ENCODE measurements at regions not wholly inside any gene's neighbourhood (a gene's known extent, or its start where the extent isn't known, plus 50 kb on each side); places are given as distances from the start of the nearest gene placed in this dataset.
"Not testable (repeated sequence)": the region's sequence is repeated elsewhere in the genome, so short reads cannot be mapped to it uniquely, and the experiment has no call there.

DNA sequence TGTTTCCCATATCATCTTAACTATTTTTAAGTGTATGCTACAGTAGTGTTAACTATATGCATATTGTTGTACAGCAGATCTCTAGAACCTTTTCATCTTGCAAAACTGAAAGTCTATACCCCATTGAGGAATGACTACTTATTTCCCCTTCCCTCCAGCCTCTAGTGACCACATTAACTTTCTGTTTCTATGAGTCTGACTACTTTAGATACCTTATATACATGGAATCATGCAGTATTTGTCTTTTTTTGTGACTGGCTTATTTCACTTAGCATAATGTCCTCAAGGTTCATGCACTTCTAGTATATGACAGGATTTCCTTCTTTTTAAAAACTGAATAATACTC is 96.5 kb upstream of the BTG3 start:
- no peaks in the 10 kb centered on the region for H3K36me3 ChIP-seq (ENCODE audit: control insufficient read depth, insufficient read depth, low read length)
- H3K9me3 ChIP-seq (ENCODE audit: control insufficient read depth, low read length) = no peaks in the 10 kb centered on the region
- no peak overlapping the region for H3K9ac ChIP-seq (ENCODE audit: low read length)
- no peak overlapping the region for H3K4me3 ChIP-seq (ENCODE audit: low read length)
- H3K27me3 ChIP-seq (ENCODE audit: control insufficient read depth, insufficient read depth, low read length) = no peaks in the 10 kb centered on the region
- no peaks in the 10 kb centered on the region for H3K4me1 ChIP-seq (ENCODE audit: control insufficient read depth, insufficient read depth, low read length)

DNA sequence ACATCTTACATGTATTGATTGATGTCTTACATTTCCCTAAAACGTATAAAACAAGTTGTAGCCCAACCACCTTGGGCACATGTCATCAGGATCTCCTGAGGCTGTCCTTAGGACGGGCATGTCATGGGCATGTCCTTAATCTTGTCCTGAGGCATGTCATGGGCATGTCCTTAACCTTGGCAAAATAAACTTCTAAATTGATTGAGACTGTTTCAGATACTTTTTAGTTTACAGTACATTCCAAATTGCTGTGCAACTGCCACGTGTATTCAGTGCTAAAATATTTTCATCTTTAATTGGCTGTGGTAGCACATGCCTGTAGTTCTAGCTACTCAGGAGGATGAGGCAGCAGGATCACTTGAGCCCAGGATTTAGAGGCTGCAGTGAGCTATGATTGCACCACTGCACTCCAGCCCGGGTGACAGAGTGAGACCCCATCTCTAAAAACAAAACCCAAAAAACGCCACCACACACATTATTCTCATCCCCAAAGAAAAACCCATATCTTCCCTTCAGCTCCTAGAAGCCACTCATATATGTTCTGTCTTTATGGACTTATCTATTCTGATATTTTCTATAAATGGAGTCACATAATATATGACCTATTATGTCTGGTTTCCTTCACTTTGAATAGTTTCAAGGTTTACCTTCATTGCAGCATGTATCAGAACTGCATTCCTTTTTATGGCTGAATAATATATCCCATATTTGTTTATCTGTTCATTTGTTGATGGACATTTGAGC is 96.0 kb upstream of the BTG3 start:
- H3K27me3 ChIP-seq (ENCODE audit: control insufficient read depth, insufficient read depth, low read length) = no peaks in the 10 kb centered on the region
- H3K9ac ChIP-seq (ENCODE audit: low read length) = no peak overlapping the region
- no peaks in the 10 kb centered on the region for H3K4me1 ChIP-seq (ENCODE audit: control insufficient read depth, insufficient read depth, low read length)
- no peaks in the 10 kb centered on the region for H3K9me3 ChIP-seq (ENCODE audit: control insufficient read depth, low read length)
- no peak overlapping the region for H3K4me3 ChIP-seq (ENCODE audit: low read length)
- no peaks in the 10 kb centered on the region for H3K36me3 ChIP-seq (ENCODE audit: control insufficient read depth, insufficient read depth, low read length)

DNA sequence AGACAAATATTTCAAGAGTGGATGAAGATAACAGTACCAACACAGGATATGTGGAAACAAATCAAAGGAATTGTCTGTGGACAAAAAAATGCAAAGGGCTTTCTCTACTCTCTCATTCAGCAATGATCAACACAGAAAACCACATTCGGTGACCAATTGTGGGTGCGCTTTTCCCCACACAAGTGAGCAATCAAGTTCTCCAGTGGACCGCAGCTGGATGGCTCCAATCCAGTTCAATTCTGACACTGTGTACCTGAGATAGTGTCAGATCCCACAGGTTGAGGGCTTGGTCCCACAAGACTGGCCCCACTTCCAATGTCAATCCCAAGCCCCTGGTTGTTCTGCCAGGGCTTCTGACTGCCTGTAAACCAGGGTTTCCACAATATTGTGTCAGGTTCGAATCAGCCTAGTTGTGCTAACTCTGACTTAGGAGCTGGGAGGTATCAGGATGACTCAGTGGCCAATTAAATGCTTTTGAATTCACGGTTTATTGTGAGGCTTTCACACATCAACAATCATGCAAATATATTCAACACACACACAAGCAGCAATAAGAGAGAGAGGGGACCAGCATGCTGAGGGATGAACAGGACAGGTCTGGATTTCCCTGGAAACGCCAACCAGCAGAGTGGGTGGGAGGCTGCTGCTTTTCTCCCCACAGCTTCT is 87.0 kb upstream of the BTG3 start:
- Histone ChIP-seq H3K9me3 (ENCODE audit: control insufficient read depth, low read length) (no peaks in the 10 kb centered on the region), H3K9ac (ENCODE audit: low read length) (no peak overlapping the region), H3K4me3 (ENCODE audit: low read length) (no peak overlapping the region), H3K27me3 (ENCODE audit: control insufficient read depth, insufficient read depth, low read length) (no peaks in the 10 kb centered on the region), H3K36me3 (ENCODE audit: control insufficient read depth, insufficient read depth, low read length) (no peaks in the 10 kb centered on the region), H3K4me1 (ENCODE audit: control insufficient read depth, insufficient read depth, low read length) (no peaks in the 10 kb centered on the region)

DNA sequence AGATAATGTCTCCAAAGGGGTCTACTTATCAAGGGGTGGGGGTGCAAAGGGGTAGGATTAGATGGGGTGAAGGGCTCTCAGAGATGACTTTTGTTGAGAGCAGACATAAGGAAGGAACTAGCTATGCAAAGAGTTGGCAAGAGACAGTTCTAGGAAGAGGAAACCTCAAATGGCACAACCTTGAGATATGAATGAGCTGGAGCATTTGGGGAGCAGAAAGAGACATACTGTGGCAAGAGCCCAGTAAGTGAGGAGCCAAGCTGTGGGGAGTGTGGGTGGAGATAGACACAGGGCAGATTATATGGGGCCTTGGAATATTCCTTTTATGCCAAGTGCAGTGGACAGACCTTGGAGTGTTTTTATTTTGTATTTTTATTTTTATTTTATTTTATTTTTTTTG is 84.8 kb upstream of the BTG3 start:
- H3K9ac ChIP-seq (ENCODE audit: low read length) = no peak overlapping the region
- H3K4me3 ChIP-seq (ENCODE audit: low read length) = no peak overlapping the region
- no peaks in the 10 kb centered on the region for H3K36me3 ChIP-seq (ENCODE audit: control insufficient read depth, insufficient read depth, low read length)
- H3K4me1 ChIP-seq (ENCODE audit: control insufficient read depth, insufficient read depth, low read length) = no peaks in the 10 kb centered on the region
- no peaks in the 10 kb centered on the region for H3K27me3 ChIP-seq (ENCODE audit: control insufficient read depth, insufficient read depth, low read length)
- no peaks in the 10 kb centered on the region for H3K9me3 ChIP-seq (ENCODE audit: control insufficient read depth, low read length)

DNA sequence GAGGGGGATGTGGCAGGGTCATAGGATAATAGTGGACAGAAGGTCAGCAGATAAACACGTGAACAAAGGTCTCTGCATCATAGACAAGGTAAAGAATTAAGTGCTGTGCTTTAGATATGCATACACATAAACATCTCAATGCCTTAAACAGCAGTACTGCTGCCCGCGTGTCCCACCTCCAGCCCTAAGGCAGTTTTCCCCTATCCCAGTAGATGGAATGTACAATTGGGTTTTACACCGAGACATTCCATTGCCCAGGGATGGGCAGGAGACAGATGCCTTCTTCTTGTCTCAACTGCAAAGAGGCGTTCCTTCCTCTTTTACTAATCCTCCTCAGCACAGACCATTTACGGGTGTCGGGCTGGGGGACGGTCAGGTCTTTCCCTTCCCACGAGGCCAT is 81.7 kb upstream of the BTG3 start:
- not testable (repeated sequence) for H3K4me3 ChIP-seq (ENCODE audit: low read length); H3K9ac ChIP-seq (ENCODE audit: low read length); H3K27me3 ChIP-seq (ENCODE audit: control insufficient read depth, insufficient read depth, low read length); H3K36me3 ChIP-seq (ENCODE audit: control insufficient read depth, insufficient read depth, low read length); H3K9me3 ChIP-seq (ENCODE audit: control insufficient read depth, low read length)
- peaks cover 15% of the 10 kb centered on the region for H3K4me1 ChIP-seq (ENCODE audit: control insufficient read depth, insufficient read depth, low read length)

DNA sequence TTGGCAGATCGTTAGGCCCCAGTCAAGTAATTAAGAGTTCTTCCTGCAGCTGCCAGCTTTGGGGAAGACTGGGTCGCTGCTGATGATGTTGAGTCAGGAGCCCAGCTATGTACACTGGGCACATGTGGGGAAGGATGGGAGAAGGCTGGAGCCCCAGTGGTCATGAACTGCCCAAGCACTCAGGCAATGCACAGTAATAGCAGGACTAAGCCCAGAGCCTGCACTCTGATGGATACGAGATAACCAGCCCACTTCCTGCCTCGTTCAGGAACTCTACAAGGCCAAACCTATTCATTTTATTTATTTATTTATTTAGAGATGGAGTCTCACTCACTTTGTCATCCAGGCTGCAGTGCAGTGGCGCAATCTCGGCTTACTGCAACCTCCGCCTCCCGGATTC is 81.1 kb upstream of the BTG3 start:
- H3K9me3 ChIP-seq (ENCODE audit: control insufficient read depth, low read length) = no peaks in the 10 kb centered on the region

DNA sequence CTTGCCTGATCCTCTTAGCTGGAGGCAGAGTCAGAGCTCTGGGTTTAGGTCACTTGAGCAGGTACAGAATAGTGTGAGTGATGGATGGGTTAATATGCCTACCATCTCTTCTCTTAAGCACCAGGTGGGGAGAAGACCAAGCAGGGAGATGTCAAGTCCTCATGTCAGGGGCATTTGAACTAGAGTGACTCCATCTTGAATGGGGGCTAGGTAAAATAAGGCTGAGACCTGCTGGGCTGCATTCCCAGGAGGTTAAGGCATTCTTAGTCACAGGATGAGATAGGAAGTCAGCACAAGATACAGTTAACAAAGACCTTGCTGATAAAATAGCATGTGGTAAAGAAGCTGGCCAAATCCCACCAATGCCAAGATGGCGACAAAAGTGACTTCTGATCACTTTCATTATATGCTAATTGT is 77.4 kb upstream of the BTG3 start:
- Histone ChIP-seq H3K36me3 (ENCODE audit: control insufficient read depth, insufficient read depth, low read length) (no peaks in the 10 kb centered on the region), H3K4me3 (ENCODE audit: low read length) (no peak overlapping the region), H3K4me1 (ENCODE audit: control insufficient read depth, insufficient read depth, low read length) (peaks cover 25% of the 10 kb centered on the region), H3K9ac (ENCODE audit: low read length) (no peak overlapping the region), H3K27me3 (ENCODE audit: control insufficient read depth, insufficient read depth, low read length) (no peaks in the 10 kb centered on the region), H3K9me3 (ENCODE audit: control insufficient read depth, low read length) (no peaks in the 10 kb centered on the region)

More for the DNA sequence above, 81.1 kb upstream of the BTG3 start:
- Histone ChIP-seq H3K9ac (ENCODE audit: low read length) (no peak overlapping the region), H3K4me1 (ENCODE audit: control insufficient read depth, insufficient read depth, low read length) (peaks cover 21% of the 10 kb centered on the region), H3K4me3 (ENCODE audit: low read length) (no peak overlapping the region), H3K36me3 (ENCODE audit: control insufficient read depth, insufficient read depth, low read length) (no peaks in the 10 kb centered on the region), H3K27me3 (ENCODE audit: control insufficient read depth, insufficient read depth, low read length) (no peaks in the 10 kb centered on the region)

DNA sequence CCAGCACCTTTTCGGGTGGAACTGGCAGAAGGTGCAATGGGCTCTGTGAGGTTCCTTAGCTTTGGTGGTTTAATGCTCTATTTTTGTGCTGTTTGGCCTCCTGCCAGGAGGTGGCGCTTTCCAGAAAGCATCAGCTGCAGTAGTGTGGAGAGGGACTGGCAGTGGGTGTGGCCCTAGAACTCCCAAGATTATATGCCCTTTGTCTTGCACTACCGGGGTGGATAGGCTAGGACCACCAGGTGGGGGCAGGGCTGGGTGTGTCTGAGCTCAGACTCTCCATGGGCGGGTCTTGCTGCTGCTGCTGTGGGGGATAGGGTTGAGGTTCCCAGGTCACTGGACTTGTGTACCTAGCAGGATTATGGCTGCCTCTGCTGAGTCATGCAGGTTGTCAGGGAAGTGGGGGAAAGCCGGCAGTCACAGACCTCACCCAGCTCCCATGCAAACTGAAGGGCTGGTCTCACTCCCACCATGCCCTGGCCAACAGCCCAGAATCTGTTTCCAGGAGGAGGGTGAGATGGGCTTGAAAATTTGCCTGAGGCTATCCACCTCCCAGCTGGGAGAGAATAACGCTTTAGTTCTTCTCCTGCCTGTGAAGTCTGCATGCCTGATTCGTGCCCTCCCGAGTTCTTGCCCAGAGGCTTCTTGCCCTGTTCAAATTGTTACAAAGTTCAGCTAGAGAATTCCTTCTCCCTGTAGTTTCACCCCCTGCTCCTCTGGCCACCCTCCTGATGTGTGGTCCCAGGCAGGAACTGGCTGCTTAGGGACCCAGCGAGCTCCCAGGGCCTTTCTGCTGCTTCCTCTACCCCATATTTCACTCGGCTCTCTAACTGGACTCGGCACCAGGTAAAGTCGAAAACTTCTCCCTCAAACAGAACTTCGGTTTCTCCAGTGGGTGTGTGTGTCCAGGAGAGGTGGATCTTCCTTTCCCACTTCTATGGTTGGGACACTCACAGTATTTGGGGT is 76.5 kb upstream of the BTG3 start:
- Histone ChIP-seq H3K4me1 (ENCODE audit: control insufficient read depth, insufficient read depth, low read length) (peaks cover 25% of the 10 kb centered on the region), H3K4me3 (ENCODE audit: low read length) (no peak overlapping the region), H3K27me3 (ENCODE audit: control insufficient read depth, insufficient read depth, low read length) (no peaks in the 10 kb centered on the region), H3K36me3 (ENCODE audit: control insufficient read depth, insufficient read depth, low read length) (no peaks in the 10 kb centered on the region), H3K9me3 (ENCODE audit: control insufficient read depth, low read length) (no peaks in the 10 kb centered on the region), H3K9ac (ENCODE audit: low read length) (peak overlapping the region; percentile 12)

DNA sequence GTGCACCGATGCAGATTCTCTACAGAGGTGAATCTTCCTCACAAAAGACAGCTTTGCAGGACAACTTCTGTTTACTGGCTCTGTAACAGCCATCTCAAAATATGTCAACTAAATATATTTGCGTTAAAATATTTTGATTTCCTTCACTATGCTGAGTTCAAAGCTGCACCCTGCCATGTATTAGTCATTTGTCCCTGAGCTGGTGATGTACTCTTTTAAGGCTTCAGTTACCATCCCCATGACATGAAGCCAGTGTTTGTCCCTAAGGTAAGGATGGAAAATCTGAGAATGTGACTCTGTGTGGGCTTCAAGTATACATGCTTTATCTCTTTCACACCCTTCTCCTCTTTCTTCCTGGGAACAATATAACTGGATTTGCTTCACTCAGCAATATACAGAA is 70.2 kb upstream of the BTG3 start:
- Histone ChIP-seq H3K27me3 (ENCODE audit: control insufficient read depth, insufficient read depth, low read length) (no peaks in the 10 kb centered on the region), H3K4me3 (ENCODE audit: low read length) (no peak overlapping the region), H3K36me3 (ENCODE audit: control insufficient read depth, insufficient read depth, low read length) (no peaks in the 10 kb centered on the region), H3K4me1 (ENCODE audit: control insufficient read depth, insufficient read depth, low read length) (no peaks in the 10 kb centered on the region), H3K9me3 (ENCODE audit: control insufficient read depth, low read length) (no peaks in the 10 kb centered on the region), H3K9ac (ENCODE audit: low read length) (no peak overlapping the region)

DNA sequence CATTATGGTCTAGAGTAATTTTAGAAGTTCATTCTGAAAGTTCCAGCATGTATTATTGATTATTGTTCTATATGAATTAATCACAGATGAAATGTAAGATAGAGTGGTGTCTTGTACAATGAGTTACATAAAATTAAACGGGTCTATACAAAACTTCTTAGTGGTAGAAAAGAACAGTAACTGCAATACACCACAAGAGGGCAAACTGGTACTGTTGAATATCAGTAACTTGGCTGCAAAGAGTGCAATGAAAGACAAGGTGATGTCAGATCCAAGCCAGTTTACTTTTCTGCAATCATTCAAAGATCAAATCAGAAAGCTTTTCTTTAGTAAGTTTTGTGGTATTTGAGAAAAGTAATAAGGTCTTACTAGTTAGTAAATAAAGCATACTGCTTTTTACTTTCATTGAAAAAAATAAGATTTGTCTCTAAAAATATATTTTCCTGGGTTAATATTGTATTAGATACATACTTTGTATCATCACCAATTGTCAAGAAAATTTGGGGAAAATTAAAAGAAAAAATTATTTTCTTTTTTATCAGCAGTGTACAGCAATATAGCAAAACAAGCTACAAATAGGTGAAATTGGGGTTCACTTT is 66.4 kb upstream of the BTG3 start:
- H3K4me3 ChIP-seq (ENCODE audit: low read length) = no peak overlapping the region
- no peaks in the 10 kb centered on the region for H3K27me3 ChIP-seq (ENCODE audit: control insufficient read depth, insufficient read depth, low read length)
- H3K9me3 ChIP-seq (ENCODE audit: control insufficient read depth, low read length) = no peaks in the 10 kb centered on the region
- no peaks in the 10 kb centered on the region for H3K4me1 ChIP-seq (ENCODE audit: control insufficient read depth, insufficient read depth, low read length)
- H3K36me3 ChIP-seq (ENCODE audit: control insufficient read depth, insufficient read depth, low read length) = no peaks in the 10 kb centered on the region
- no peak overlapping the region for H3K9ac ChIP-seq (ENCODE audit: low read length)

DNA sequence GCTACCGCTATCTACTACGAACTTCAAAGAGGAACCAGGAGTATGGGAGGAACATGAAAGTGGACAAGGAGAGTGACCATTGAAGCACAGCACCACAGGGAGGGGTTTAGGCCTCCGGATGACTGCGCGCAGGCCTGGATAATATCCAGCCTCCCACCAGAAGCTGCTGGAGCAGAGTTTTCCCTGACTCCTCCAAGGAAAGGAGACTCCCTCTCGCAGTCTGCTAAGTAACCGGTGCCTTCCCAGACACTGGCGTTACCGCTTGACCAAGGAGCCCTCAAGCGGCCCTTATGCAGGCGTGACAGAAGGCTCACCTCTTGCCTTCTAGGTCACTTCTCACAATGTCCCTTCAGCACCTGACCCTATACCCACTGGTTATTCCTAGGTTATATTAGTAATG is 64.2 kb upstream of the BTG3 start:
- not testable (repeated sequence) for H3K9me3 ChIP-seq (ENCODE audit: control insufficient read depth, low read length); H3K4me3 ChIP-seq (ENCODE audit: low read length); H3K27me3 ChIP-seq (ENCODE audit: control insufficient read depth, insufficient read depth, low read length); H3K9ac ChIP-seq (ENCODE audit: low read length); H3K36me3 ChIP-seq (ENCODE audit: control insufficient read depth, insufficient read depth, low read length); H3K4me1 ChIP-seq (ENCODE audit: control insufficient read depth, insufficient read depth, low read length)

DNA sequence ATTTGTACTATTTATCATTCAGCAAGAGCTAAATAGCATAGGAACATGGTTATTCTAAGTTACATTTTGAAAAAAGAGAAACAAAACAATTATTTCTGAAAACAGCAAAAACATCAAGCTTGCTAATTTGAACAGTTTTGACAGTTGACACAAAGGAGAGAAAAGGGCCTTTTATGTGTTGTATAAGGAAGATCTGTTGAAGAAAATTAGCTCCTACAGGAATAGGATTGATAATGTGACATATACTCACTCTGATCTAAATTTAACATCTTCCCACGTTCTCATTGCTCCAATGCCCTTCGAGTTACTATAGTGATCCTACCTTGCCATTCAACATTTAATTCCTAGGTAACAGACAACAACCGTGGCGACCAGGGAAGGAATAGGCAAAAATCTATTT is 61.4 kb upstream of the BTG3 start:
- Histone ChIP-seq H3K36me3 (ENCODE audit: control insufficient read depth, insufficient read depth, low read length) (no peaks in the 10 kb centered on the region), H3K27me3 (ENCODE audit: control insufficient read depth, insufficient read depth, low read length) (no peaks in the 10 kb centered on the region), H3K4me3 (ENCODE audit: low read length) (no peak overlapping the region), H3K9me3 (ENCODE audit: control insufficient read depth, low read length) (no peaks in the 10 kb centered on the region), H3K9ac (ENCODE audit: low read length) (no peak overlapping the region), H3K4me1 (ENCODE audit: control insufficient read depth, insufficient read depth, low read length) (no peaks in the 10 kb centered on the region)
